ENCODE measurements at regions not wholly inside any gene's neighbourhood (a gene's known extent, or its start where the extent isn't known, plus 50 kb on each side); places are given as distances from the start of the nearest gene placed in this dataset.

GRCh38 chr18:64982414-64983055 is 768.3 kb upstream of the CDH7 start:
- TF ChIP-seq REST (IDR thresholded peaks at IDR 0.05; ENCODE audit: insufficient replicate concordance, low read depth), result no peak
- TF ChIP-seq SPI1 (IDR thresholded peaks at IDR 0.05; ENCODE audit: borderline replicate concordance, low read depth), result no peak
- TF ChIP-seq CTCF (IDR thresholded peaks at IDR 0.05; ENCODE audit: insufficient read depth, low read length), result no peak
- no peak for TF ChIP-seq POLR2AphosphoS5 (IDR thresholded peaks at IDR 0.05; ENCODE audit: low read depth)
- TF ChIP-seq GABPA (IDR thresholded peaks at IDR 0.05; ENCODE audit: low read depth), result no peak
- no peaks in the 10 kb centered on the region for H3K27me3 ChIP-seq (ENCODE audit: insufficient read depth, poor library complexity, severe bottlenecking)
- no peak overlapping the region for H3K4me3 ChIP-seq (replicated peaks; ENCODE audit: insufficient read depth, low read length)
- no peak for DNase-seq (ENCODE audit: low read depth in 1 of 2, low spot score in 1 of 2)
- no peak overlapping the region for H3K27ac ChIP-seq (replicated peaks)

- DNase-seq (ENCODE audit: low read depth in 1 of 2, low spot score in 1 of 2), result no peak
- Histone ChIP-seq H3K4me3 (replicated peaks; ENCODE audit: insufficient read depth, low read length) (no peak overlapping the region), H3K27ac (replicated peaks) (no peak overlapping the region), H3K27me3 (ENCODE audit: insufficient read depth, poor library complexity, severe bottlenecking) (no peaks in the 10 kb centered on the region)
- TF ChIP-seq POLR2AphosphoS5 (IDR thresholded peaks at IDR 0.05; ENCODE audit: low read depth), result no peak
- TF ChIP-seq REST (IDR thresholded peaks at IDR 0.05; ENCODE audit: insufficient replicate concordance, low read depth), result no peak
- no peak for TF ChIP-seq SPI1 (IDR thresholded peaks at IDR 0.05; ENCODE audit: borderline replicate concordance, low read depth)
- TF ChIP-seq CTCF (IDR thresholded peaks at IDR 0.05; ENCODE audit: insufficient read depth, low read length), result no peak
- no peak for TF ChIP-seq GABPA (IDR thresholded peaks at IDR 0.05; ENCODE audit: low read depth)
Measured at GRCh38 chr18:64981915-64982314, 768.9 kb upstream of the CDH7 start.

GRCh38 chr18:64979791-64980190 is 771.0 kb upstream of the CDH7 start:
- TF ChIP-seq SPI1 (IDR thresholded peaks at IDR 0.05; ENCODE audit: borderline replicate concordance, low read depth), result no peak
- TF ChIP-seq GABPA (IDR thresholded peaks at IDR 0.05; ENCODE audit: low read depth), result no peak
- TF ChIP-seq CTCF (IDR thresholded peaks at IDR 0.05; ENCODE audit: insufficient read depth, low read length), result no peak
- no peak for TF ChIP-seq REST (IDR thresholded peaks at IDR 0.05; ENCODE audit: insufficient replicate concordance, low read depth)
- no peak for TF ChIP-seq POLR2AphosphoS5 (IDR thresholded peaks at IDR 0.05; ENCODE audit: low read depth)
- Histone ChIP-seq H3K27ac (replicated peaks) (no peak overlapping the region), H3K27me3 (ENCODE audit: insufficient read depth, poor library complexity, severe bottlenecking) (no peaks in the 10 kb centered on the region), H3K4me3 (replicated peaks; ENCODE audit: insufficient read depth, low read length) (no peak overlapping the region)
- DNase-seq (ENCODE audit: low read depth in 1 of 2, low spot score in 1 of 2), result no peak
